GM23248 (cell line): ENCODE measurements at regions not wholly inside any gene's neighbourhood (a gene's known extent, or its start where the extent isn't known, plus 50 kb on each side); places are given as distances from the start of the nearest gene placed in this dataset.

ENCODE experiments used
- EZH2 ChIP-seq: fragments of 200-600 bp; sonication (generic); IDR thresholded peaks from 2 replicates; pipeline ENCODE4 v1.6.1; 2018; ENCODE audit warnings: antibody characterized with exemption, mild to moderate bottlenecking; ENCODE audit not compliant: insufficient read depth, poor library complexity, severe bottlenecking
- EZH2phosphoT487 ChIP-seq: fragments of 200-600 bp; sonication (generic); IDR thresholded peaks from 2 replicates; pipeline ENCODE4 v1.6.1; 2018; ENCODE audit warnings: antibody characterized with exemption, moderate library complexity, mild to moderate bottlenecking, low read depth; ENCODE audit not compliant: insufficient read depth

DNA sequence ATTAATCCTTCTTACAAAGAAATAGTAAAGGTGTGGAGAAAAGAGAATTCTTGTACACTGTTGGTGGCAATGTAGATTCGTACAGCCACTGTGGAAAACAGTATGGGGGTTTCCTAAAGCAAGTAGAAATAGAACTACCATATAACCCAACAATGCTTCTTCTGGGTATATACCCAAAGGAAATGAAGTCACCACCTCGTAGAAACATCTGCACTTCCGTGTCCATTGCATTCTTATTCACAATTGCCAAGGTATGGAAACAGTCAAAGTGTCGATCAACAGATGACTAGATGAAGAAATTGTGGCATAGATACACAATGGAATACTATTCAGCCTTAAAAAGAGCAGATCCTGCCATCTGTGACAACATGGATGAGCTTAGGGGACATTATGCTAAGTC, 93.4 kb upstream of the TGIF1 start:
- no peak for TF ChIP-seq EZH2phosphoT487
- no peak for TF ChIP-seq EZH2
